ENCODE measurements at regions not wholly inside any gene's neighbourhood (a gene's known extent, or its start where the extent isn't known, plus 50 kb on each side); places are given as distances from the start of the nearest gene placed in this dataset.
"Not testable (repeated sequence)": the region's sequence is repeated elsewhere in the genome, so short reads cannot be mapped to it uniquely, and the experiment has no call there.

DNA sequence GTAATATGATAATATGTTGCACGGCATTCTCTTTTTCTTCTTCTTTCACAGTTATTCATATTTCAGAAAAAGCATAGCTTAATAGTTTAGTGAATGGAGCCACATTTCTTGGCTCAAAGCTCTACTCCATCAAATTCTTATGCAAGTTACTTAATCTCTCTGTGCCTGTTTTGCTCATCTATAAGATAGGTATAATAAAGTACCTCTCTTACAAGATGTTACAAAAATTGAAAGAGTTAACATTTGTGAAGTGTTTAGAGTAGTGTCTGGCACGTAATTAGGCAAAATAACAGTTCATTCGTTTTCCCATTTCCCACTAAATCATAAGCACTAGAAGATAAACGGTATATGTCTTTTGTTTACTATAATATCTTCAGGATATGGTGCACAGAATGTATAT lies 1304.4 kb upstream of the EYS start:
- WGBS (ENCODE audit: insufficient coverage) = no CpG with 5 or more reads among the region's 4 CpGs
- ChIA-PET POLR2A (no interaction called here), CTCF (interaction anchor here (0.6 kb wide), 1 partner anchor 772 kb away, joined by 3 read pairs; no protein-coding TSS in a partner anchor)
- no peak overlapping the region for H3K4me3 ChIP-seq (ENCODE audit: control insufficient read depth in 1 of 7, extremely low read depth in 1 of 7, insufficient read depth in 4 of 7, low read depth in 2 of 7, low read length in 6 of 7)
- H3K27me3 ChIP-seq (replicated peaks in 2 of 5; ENCODE audit: control insufficient read depth in 4 of 5, insufficient read depth in 5 of 5, low read length in 4 of 5) = no peaks in the 10 kb centered on the region
- H3K4me1 ChIP-seq (ENCODE audit: control extremely low read depth in 1 of 4, control insufficient read depth in 4 of 4, insufficient read depth in 4 of 4, low read length in 3 of 4) = no peaks in the 10 kb centered on the region
- H3K36me3 ChIP-seq (ENCODE audit: control insufficient read depth in 4 of 4, insufficient read depth in 4 of 4, low read length in 3 of 4) = no peaks in the 10 kb centered on the region
- no peak for DNase-seq
- no peak overlapping the region for H3K27ac ChIP-seq (ENCODE audit: insufficient read depth in 1 of 2, low read depth in 1 of 2, low read length in 2 of 2, poor library complexity in 1 of 2, severe bottlenecking in 2 of 2)
- no peaks in the 10 kb centered on the region for H3K9me3 ChIP-seq (ENCODE audit: control extremely low read depth in 1 of 5, control insufficient read depth in 4 of 5, insufficient read depth in 2 of 5, low read depth in 1 of 5, low read length in 4 of 5)

DNA sequence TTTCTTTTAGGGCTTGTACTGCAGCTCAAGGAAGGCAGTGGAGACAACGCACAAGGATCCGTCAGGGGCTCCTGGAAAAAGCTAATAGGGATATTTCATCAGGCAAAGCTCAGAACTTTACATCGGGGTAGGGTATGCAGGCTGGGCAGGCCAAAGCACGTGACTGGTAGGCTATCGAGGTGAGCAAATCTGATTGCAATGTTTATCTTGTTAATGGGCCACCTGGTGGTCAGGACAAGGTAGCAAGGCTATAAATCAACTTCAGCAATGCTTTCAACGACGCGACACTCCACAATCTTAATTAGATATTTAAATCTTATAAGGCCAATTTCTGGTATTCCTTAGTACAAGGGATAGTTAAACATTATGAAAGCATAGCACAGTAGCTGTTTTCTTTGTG lies 1302.8 kb upstream of the EYS start:
- Histone ChIP-seq H3K27me3 (replicated peaks in 2 of 5; ENCODE audit: control insufficient read depth in 4 of 5, insufficient read depth in 5 of 5, low read length in 4 of 5) (no peaks in the 10 kb centered on the region), H3K4me1 (ENCODE audit: control extremely low read depth in 1 of 4, control insufficient read depth in 4 of 4, insufficient read depth in 4 of 4, low read length in 3 of 4) (no peaks in the 10 kb centered on the region), H3K4me3 (ENCODE audit: control insufficient read depth in 1 of 7, extremely low read depth in 1 of 7, insufficient read depth in 4 of 7, low read depth in 2 of 7, low read length in 6 of 7) (no peak overlapping the region), H3K27ac (ENCODE audit: insufficient read depth in 1 of 2, low read depth in 1 of 2, low read length in 2 of 2, poor library complexity in 1 of 2, severe bottlenecking in 2 of 2) (no peak overlapping the region), H3K36me3 (ENCODE audit: control insufficient read depth in 4 of 4, insufficient read depth in 4 of 4, low read length in 3 of 4) (no peaks in the 10 kb centered on the region), H3K9me3 (ENCODE audit: control extremely low read depth in 1 of 5, control insufficient read depth in 4 of 5, insufficient read depth in 2 of 5, low read depth in 1 of 5, low read length in 4 of 5) (no peaks in the 10 kb centered on the region)
- ChIA-PET POLR2A (no interaction called here), CTCF (no interaction called here)
- DNase-seq = no peak
- WGBS (ENCODE audit: insufficient coverage) = 68% methylated on average over 4 of the region's 8 CpGs

DNA sequence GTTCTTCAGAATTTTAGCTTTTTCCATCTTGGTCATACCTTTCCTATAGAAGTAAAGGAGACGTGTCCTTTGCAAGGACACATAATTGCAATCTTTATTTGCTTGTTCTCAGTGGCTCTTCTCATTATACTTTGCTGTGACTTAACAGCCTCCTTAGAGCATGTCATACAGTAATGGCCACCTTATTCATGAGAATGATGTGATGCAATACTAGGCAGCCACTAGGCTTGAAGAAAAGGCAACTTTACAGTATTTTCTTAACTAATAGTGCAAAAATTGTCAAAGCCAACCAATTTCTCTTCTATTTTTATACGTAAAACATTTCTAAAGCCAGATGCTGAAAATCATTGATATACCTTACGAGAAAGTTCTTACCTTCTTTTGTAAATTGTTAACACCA lies 1296.8 kb upstream of the EYS start:
- no CpG with 5 or more reads among the region's 3 CpGs for WGBS (ENCODE audit: insufficient coverage)
- Histone ChIP-seq H3K27me3 (replicated peaks in 2 of 5; ENCODE audit: control insufficient read depth in 4 of 5, insufficient read depth in 5 of 5, low read length in 4 of 5) (no peaks in the 10 kb centered on the region), H3K36me3 (ENCODE audit: control insufficient read depth in 4 of 4, insufficient read depth in 4 of 4, low read length in 3 of 4) (no peaks in the 10 kb centered on the region), H3K27ac (ENCODE audit: insufficient read depth in 1 of 2, low read depth in 1 of 2, low read length in 2 of 2, poor library complexity in 1 of 2, severe bottlenecking in 2 of 2) (no peak overlapping the region), H3K4me3 (ENCODE audit: control insufficient read depth in 1 of 7, extremely low read depth in 1 of 7, insufficient read depth in 4 of 7, low read depth in 2 of 7, low read length in 6 of 7) (no peak overlapping the region), H3K4me1 (ENCODE audit: control extremely low read depth in 1 of 4, control insufficient read depth in 4 of 4, insufficient read depth in 4 of 4, low read length in 3 of 4) (no peaks in the 10 kb centered on the region), H3K9me3 (ENCODE audit: control extremely low read depth in 1 of 5, control insufficient read depth in 4 of 5, insufficient read depth in 2 of 5, low read depth in 1 of 5, low read length in 4 of 5) (no peaks in the 10 kb centered on the region)
- ChIA-PET POLR2A (no interaction called here), CTCF (no interaction called here)
- no peak for DNase-seq

DNA sequence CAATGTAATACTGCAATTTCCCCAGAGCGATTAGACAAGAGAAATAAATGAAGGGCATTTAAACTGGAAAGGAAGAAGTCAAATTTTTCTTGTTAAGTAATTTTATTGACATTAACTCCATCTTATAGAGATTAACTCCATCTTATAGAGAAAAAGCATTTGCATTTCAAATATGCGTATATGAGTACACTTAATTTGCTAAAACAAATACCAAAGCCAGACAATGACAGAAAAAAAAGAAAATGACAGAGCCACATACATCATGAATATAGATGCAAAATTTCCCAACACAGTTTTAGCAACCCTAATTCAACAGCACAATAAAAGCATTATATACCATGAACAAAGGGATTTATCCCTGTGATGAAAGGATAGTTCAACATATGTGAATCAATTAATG lies 1293.1 kb upstream of the EYS start:
- ChIA-PET POLR2A (no interaction called here), CTCF (no interaction called here)
- no peaks in the 10 kb centered on the region for H3K27me3 ChIP-seq (replicated peaks in 2 of 5; ENCODE audit: control insufficient read depth in 4 of 5, insufficient read depth in 5 of 5, low read length in 4 of 5)
- no peaks in the 10 kb centered on the region for H3K4me1 ChIP-seq (ENCODE audit: control extremely low read depth in 1 of 4, control insufficient read depth in 4 of 4, insufficient read depth in 4 of 4, low read length in 3 of 4)
- H3K36me3 ChIP-seq (ENCODE audit: control insufficient read depth in 4 of 4, insufficient read depth in 4 of 4, low read length in 3 of 4) = no peaks in the 10 kb centered on the region
- no peak overlapping the region for H3K27ac ChIP-seq (ENCODE audit: insufficient read depth in 1 of 2, low read depth in 1 of 2, low read length in 2 of 2, poor library complexity in 1 of 2, severe bottlenecking in 2 of 2)
- no peak for DNase-seq
- WGBS (ENCODE audit: insufficient coverage) = 100% methylated on average over 1 of the region's 2 CpGs
- H3K4me3 ChIP-seq (ENCODE audit: control insufficient read depth in 1 of 7, extremely low read depth in 1 of 7, insufficient read depth in 4 of 7, low read depth in 2 of 7, low read length in 6 of 7) = no peak overlapping the region
- no peaks in the 10 kb centered on the region for H3K9me3 ChIP-seq (ENCODE audit: control extremely low read depth in 1 of 5, control insufficient read depth in 4 of 5, insufficient read depth in 2 of 5, low read depth in 1 of 5, low read length in 4 of 5)

DNA sequence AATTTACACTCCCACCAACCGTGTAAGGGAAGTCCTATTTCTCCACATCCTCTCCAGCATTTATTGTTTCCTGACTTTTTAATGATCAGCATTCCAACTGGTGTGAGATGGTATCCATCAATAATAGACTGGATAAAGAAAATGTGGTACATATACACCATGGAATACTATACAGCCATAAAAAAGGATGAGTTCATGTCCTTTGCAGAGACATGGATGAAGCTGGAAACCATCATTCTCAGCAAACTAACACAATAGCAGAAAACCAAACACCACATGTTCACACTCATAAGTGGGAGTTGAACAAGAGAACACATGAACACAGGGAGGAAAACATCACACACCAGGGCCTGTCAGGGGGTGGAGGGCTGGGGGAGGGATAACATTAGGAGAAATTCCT lies 1290.6 kb upstream of the EYS start:
- H3K27ac ChIP-seq (ENCODE audit: insufficient read depth in 1 of 2, low read depth in 1 of 2, low read length in 2 of 2, poor library complexity in 1 of 2, severe bottlenecking in 2 of 2); H3K4me1 ChIP-seq (ENCODE audit: control extremely low read depth in 1 of 4, control insufficient read depth in 4 of 4, insufficient read depth in 4 of 4, low read length in 3 of 4); DNase-seq; POLR2A ChIA-PET; H3K4me3 ChIP-seq (ENCODE audit: control insufficient read depth in 1 of 7, extremely low read depth in 1 of 7, insufficient read depth in 4 of 7, low read depth in 2 of 7, low read length in 6 of 7); H3K9me3 ChIP-seq (ENCODE audit: control extremely low read depth in 1 of 5, control insufficient read depth in 4 of 5, insufficient read depth in 2 of 5, low read depth in 1 of 5, low read length in 4 of 5); H3K27me3 ChIP-seq (replicated peaks in 2 of 5; ENCODE audit: control insufficient read depth in 4 of 5, insufficient read depth in 5 of 5, low read length in 4 of 5); H3K36me3 ChIP-seq (ENCODE audit: control insufficient read depth in 4 of 4, insufficient read depth in 4 of 4, low read length in 3 of 4); CTCF ChIA-PET: not testable (repeated sequence)
- no CpG with 5 or more reads among the region's 1 CpG for WGBS (ENCODE audit: insufficient coverage)

DNA sequence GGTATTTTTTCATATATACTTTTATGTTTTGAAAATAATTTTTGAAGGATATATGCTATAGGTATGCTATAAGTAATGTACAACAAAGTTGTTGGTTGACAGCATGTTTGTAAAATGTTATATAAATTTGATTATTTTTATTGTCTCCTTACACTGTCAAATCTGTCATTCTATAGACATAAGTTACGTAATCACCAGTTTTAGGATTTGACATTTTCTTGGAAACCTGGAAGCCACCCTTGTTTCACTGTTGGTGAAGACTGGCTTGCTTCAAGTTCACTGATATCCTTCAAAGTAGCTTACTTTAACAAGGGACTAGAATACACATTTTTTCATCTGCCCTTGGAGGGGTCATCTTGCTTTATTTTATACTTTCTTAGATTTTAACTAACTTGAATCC lies 1288.6 kb upstream of the EYS start:
- Histone ChIP-seq H3K36me3 (ENCODE audit: control insufficient read depth in 4 of 4, insufficient read depth in 4 of 4, low read length in 3 of 4) (no peaks in the 10 kb centered on the region), H3K4me1 (ENCODE audit: control extremely low read depth in 1 of 4, control insufficient read depth in 4 of 4, insufficient read depth in 4 of 4, low read length in 3 of 4) (no peaks in the 10 kb centered on the region), H3K9me3 (ENCODE audit: control extremely low read depth in 1 of 5, control insufficient read depth in 4 of 5, insufficient read depth in 2 of 5, low read depth in 1 of 5, low read length in 4 of 5) (peaks cover 0 to 5% (median 2%) of the 10 kb centered on the region in 5 experiments), H3K27me3 (replicated peaks in 2 of 5; ENCODE audit: control insufficient read depth in 4 of 5, insufficient read depth in 5 of 5, low read length in 4 of 5) (no peaks in the 10 kb centered on the region), H3K4me3 (ENCODE audit: control insufficient read depth in 1 of 7, extremely low read depth in 1 of 7, insufficient read depth in 4 of 7, low read depth in 2 of 7, low read length in 6 of 7) (no peak overlapping the region), H3K27ac (ENCODE audit: insufficient read depth in 1 of 2, low read depth in 1 of 2, low read length in 2 of 2, poor library complexity in 1 of 2, severe bottlenecking in 2 of 2) (no peak overlapping the region)
- ChIA-PET POLR2A (no interaction called here), CTCF (no interaction called here)
- DNase-seq = no peak
- WGBS (ENCODE audit: insufficient coverage) = no CpG with 5 or more reads among the region's 1 CpG

DNA sequence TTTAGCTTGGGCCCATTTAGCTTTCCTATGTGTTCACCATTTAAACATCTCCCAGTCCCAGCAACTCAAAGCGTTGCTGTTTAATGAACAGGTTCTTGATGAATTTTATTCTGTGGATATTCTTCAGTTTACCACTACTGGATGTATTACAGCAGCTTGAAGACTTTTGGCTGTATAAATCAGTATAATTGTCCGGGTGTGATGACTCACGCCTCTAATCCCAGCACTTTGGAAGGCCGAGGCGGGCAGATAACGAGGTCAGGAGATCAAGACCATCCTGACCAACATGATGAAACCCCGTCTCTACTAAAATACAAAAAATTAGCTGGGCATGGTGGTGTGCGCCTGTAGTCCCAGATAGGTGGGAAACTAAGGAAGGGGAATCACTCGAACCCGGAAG lies 1286.7 kb upstream of the EYS start:
- 100% methylated on average over 2 of the region's 10 CpGs for WGBS (ENCODE audit: insufficient coverage)
- H3K4me3 ChIP-seq (ENCODE audit: control insufficient read depth in 1 of 7, extremely low read depth in 1 of 7, insufficient read depth in 4 of 7, low read depth in 2 of 7, low read length in 6 of 7); H3K9me3 ChIP-seq (ENCODE audit: control extremely low read depth in 1 of 5, control insufficient read depth in 4 of 5, insufficient read depth in 2 of 5, low read depth in 1 of 5, low read length in 4 of 5); DNase-seq; H3K27ac ChIP-seq (ENCODE audit: insufficient read depth in 1 of 2, low read depth in 1 of 2, low read length in 2 of 2, poor library complexity in 1 of 2, severe bottlenecking in 2 of 2); CTCF ChIA-PET; POLR2A ChIA-PET; H3K36me3 ChIP-seq (ENCODE audit: control insufficient read depth in 4 of 4, insufficient read depth in 4 of 4, low read length in 3 of 4); H3K27me3 ChIP-seq (replicated peaks in 2 of 5; ENCODE audit: control insufficient read depth in 4 of 5, insufficient read depth in 5 of 5, low read length in 4 of 5); H3K4me1 ChIP-seq (ENCODE audit: control extremely low read depth in 1 of 4, control insufficient read depth in 4 of 4, insufficient read depth in 4 of 4, low read length in 3 of 4): not testable (repeated sequence)

DNA sequence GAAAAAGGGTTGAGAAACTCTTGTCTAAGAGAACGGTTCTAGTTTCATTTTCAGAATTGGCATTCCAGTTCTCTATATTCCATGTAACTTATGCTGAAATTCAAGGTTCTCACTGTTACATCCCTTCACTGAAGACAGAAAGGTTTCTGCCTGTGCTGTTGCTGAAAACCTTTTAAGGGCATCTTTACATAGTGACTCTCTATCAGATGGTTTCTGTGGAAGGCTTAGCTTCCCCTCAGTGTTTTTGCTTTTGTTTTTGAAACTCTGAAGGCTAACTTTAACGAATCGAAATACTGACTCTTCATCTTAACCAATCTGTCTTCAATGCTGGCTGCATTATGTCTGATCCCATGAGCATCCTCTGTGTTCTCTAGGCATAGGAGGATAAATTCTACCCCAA lies 1286.2 kb upstream of the EYS start:
- CTCF ChIA-PET = no interaction called here
- 93% methylated on average over 2 of the region's 3 CpGs for WGBS (ENCODE audit: insufficient coverage)
- Histone ChIP-seq H3K36me3 (ENCODE audit: control insufficient read depth in 4 of 4, insufficient read depth in 4 of 4, low read length in 3 of 4) (no peaks in the 10 kb centered on the region), H3K27me3 (replicated peaks in 2 of 5; ENCODE audit: control insufficient read depth in 4 of 5, insufficient read depth in 5 of 5, low read length in 4 of 5) (no peaks in the 10 kb centered on the region), H3K4me3 (ENCODE audit: control insufficient read depth in 1 of 7, extremely low read depth in 1 of 7, insufficient read depth in 4 of 7, low read depth in 2 of 7, low read length in 6 of 7) (no peak overlapping the region), H3K27ac (ENCODE audit: insufficient read depth in 1 of 2, low read depth in 1 of 2, low read length in 2 of 2, poor library complexity in 1 of 2, severe bottlenecking in 2 of 2) (no peak overlapping the region), H3K9me3 (ENCODE audit: control extremely low read depth in 1 of 5, control insufficient read depth in 4 of 5, insufficient read depth in 2 of 5, low read depth in 1 of 5, low read length in 4 of 5) (peaks cover 0 to 5% (median 2%) of the 10 kb centered on the region in 5 experiments), H3K4me1 (ENCODE audit: control extremely low read depth in 1 of 4, control insufficient read depth in 4 of 4, insufficient read depth in 4 of 4, low read length in 3 of 4) (no peaks in the 10 kb centered on the region)
- POLR2A ChIA-PET = no interaction called here
- DNase-seq = no peak

Data from common myeloid progenitor, CD34-positive (primary cell).